Pancreas (tissue), 10 donors: ENCODE measurements at regions not wholly inside any gene's neighbourhood (a gene's known extent, or its start where the extent isn't known, plus 50 kb on each side); places are given as distances from the start of the nearest gene placed in this dataset.
"Not testable (repeated sequence)": the region's sequence is repeated elsewhere in the genome, so short reads cannot be mapped to it uniquely, and the experiment has no call there.

ENCODE experiments used
- ATAC-seq, 4 donors: fragments of 200-7000 bp; cut with Tn5 transposase; one replicate each; pipeline versions ENCODE4 v1.8.0 to v1.9.1; 2020; ENCODE audit warnings: mild to moderate bottlenecking in 4 of 4, moderate library complexity in 4 of 4
- DNase-seq, 6 donors: peaks; one replicate each; pipeline ENCODE4 v3.0.0-alpha.2; 2020
- FAIRE-seq: peaks from 2 replicates; lab custom pipeline; 2012; peaks lifted over from hg19 to GRCh38; lab: Jason Lieb, UNC
- H3K27ac ChIP-seq, 4 donors: fragments of 200-600 bp; sonication (generic); 1 replicate in 3 of 4; 2 replicates in 1 of 4; pipeline versions ENCODE4 v1.5.0 to v1.8.0; 2020
- H3K27me3 ChIP-seq, 4 donors: fragments of 200-600 bp; one replicate each; pipeline ENCODE4 v1.8.0; 2021
- H3K36me3 ChIP-seq, 3 donors: fragments of 200-600 bp; sonication (generic) in 1 of 3; one replicate each; pipeline versions ENCODE4 v1.5.0 to v1.8.0; 2020 to 2021
- H3K4me1 ChIP-seq, 3 donors: fragments of 200-600 bp; one replicate each; pipeline ENCODE4 v1.8.0; 2021
- H3K4me3 ChIP-seq, 4 donors: fragments of 200-600 bp; sonication (generic) in 2 of 4; one replicate each; pipeline versions ENCODE4 v1.5.0 to v1.8.0; 2020 to 2021
- H3K9me3 ChIP-seq, 4 donors: fragments of 200-600 bp; one replicate each; pipeline ENCODE4 v1.8.0; 2021
- WGBS, 2 donors: extraction: QIAGEN DNeasy Blood & Tissue Kit; methylation state at CpG; one replicate each; pipeline ENCODE4 v1.1.7; 2013; 5-methylcytosine and 5-hydroxymethylcytosine counted together
- intact Hi-C, 3 donors: fragments of 100-400 bp; cut with DNase I; formaldehyde crosslinking; loops; one replicate each; pipeline versions ENCODE4 v1.11.1 to v1.14.2; 2022
- TF ChIP-seq, protein P1 (sequence below), 4 donors: fragments of 200-600 bp; sonication (generic) in 3 of 4; IDR thresholded peaks; one replicate each; pipeline versions ENCODE4 v1.5.0 to v1.8.0; 2021; ENCODE audit warnings: antibody characterized with exemption in 4 of 4
- donor health status: healthy with polysubstance abuse.
- donor health status: DM: no; HTN: no; CAD: no; lungs with moderate emphysema.
- donor health status: DM: no; HTN: no; CAD: no.
- donor health status: control.
- donor health status: control.
- donor health status: Bipolar disorder and iron deficiency.
- donor health status: DM: yes; HTN: yes; CAD: no.
- donor health status: DM: no; HTN: no; CAD: no.
- donor health status: DM: no; HTN: no; CAD: no.
- donor health status: DM: yes; HTN: yes; CAD: no.

DNA sequence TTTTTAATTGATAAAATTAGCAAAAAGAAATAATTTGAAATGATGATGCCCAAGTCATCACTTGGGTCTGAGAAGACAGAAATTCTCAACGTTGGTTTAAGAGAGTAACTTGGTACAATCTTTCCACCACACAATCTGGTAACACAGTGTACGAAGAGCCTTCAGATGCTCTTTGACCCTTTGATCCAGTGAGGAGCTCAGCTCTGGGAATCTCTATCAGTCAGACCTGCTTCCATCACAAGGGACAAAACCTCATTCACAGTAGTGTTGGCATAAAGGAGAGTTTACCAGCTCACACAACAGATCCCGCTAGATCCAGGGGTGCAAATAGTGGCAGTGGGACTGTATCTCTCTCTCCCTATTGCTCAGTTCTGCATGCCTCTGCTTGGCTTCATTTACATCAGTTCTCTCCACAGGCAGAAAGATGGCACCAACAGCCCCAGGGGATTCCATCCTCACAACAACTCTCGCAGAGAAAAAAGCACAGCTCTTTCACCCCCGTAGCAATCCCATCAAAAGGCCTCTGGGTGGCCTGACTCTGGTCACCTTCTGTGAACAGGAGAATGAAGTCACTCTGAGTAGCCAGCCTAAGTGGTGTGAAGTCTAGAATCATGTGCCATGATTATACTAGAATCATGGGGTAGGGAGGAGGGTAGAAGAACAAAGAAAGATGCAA is 119.7 kb downstream of the ZNF281 start:
- intact Hi-C loops: no loop called here
- no peak for ATAC-seq
- no peak overlapping the region for H3K4me3 ChIP-seq
- H3K4me1 ChIP-seq: peaks cover 11 to 14% (median 12%) of the 10 kb centered on the region in 3 donors
- TF ChIP-seq, protein P1, sequence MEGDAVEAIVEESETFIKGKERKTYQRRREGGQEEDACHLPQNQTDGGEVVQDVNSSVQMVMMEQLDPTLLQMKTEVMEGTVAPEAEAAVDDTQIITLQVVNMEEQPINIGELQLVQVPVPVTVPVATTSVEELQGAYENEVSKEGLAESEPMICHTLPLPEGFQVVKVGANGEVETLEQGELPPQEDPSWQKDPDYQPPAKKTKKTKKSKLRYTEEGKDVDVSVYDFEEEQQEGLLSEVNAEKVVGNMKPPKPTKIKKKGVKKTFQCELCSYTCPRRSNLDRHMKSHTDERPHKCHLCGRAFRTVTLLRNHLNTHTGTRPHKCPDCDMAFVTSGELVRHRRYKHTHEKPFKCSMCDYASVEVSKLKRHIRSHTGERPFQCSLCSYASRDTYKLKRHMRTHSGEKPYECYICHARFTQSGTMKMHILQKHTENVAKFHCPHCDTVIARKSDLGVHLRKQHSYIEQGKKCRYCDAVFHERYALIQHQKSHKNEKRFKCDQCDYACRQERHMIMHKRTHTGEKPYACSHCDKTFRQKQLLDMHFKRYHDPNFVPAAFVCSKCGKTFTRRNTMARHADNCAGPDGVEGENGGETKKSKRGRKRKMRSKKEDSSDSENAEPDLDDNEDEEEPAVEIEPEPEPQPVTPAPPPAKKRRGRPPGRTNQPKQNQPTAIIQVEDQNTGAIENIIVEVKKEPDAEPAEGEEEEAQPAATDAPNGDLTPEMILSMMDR (IDR thresholded peaks at IDR 0.05): no peak
- WGBS, 2 donors: 61 to 67% methylated on average over 5 of the region's 5 CpGs
- H3K27ac ChIP-seq: no peak overlapping the region
- H3K27me3 ChIP-seq: no peaks in the 10 kb centered on the region
- FAIRE-seq: no peak
- DNase-seq: no peak
- no peaks in the 10 kb centered on the region for H3K9me3 ChIP-seq
- H3K36me3 ChIP-seq: no peaks in the 10 kb centered on the region

DNA sequence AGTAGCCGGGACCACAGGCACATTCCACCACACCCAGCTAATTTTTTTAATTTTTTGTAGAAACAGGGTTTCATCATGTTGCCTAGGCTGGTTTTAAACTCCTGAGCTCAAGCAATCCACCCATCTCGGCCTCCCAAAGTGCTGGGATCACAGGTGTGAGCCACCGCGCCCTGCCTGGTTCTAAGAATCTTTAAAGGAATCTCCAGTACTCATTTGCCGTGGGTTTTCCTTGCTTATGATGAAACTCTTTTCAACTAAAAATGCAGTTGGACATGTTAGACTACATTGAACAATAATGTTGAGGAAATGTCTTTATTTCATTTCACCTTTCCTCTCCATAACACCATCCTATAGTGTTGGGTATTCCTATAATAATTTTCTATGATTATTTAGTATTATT is 121.6 kb downstream of the ZNF281 start:
- intact Hi-C loops: loop anchor here in 1 of 3 donors (10.0 kb wide), 1 partner anchor 207 kb away; no protein-coding TSS in a partner anchor
- FAIRE-seq: no peak

DNA sequence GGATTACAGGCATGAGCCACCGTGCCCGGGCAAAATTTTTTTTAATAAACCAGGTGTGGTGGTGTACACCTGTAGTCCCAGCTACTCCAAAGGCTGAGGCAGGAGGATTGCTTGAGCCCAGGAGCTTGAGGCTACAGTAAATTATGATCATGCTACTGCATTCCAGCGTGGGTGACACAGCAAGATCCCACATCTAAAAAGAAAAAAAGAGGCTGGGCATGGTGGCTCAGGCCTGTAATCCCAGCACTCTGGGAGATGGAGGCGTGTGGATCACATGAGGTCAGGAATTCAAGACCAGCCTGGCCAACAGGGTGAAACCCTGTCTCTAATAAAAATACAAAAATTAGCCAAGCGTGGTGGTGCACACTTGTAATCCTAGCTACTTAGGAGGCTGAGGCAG is 125.6 kb downstream of the ZNF281 start:
- DNase-seq, H3K9me3 ChIP-seq, H3K27ac ChIP-seq, ATAC-seq, H3K36me3 ChIP-seq, H3K4me1 ChIP-seq, FAIRE-seq, H3K27me3 ChIP-seq, H3K4me3 ChIP-seq: not testable (repeated sequence)
- intact Hi-C loops: loop anchor here in 1 of 3 donors (10.0 kb wide), 1 partner anchor 211 kb away; no protein-coding TSS in a partner anchor
- WGBS, 2 donors: 98% methylated on average over 5 of the region's 5 CpGs

More for the DNA sequence above, 121.6 kb downstream of the ZNF281 start:
- TF ChIP-seq, protein P1 (IDR thresholded peaks at IDR 0.05): no peak
- DNase-seq (no peak), ATAC-seq (no peak)
- Histone ChIP-seq H3K4me3 (no peak overlapping the region), H3K4me1 (no peaks in the 10 kb centered on the region), H3K36me3 (no peaks in the 10 kb centered on the region), H3K27me3 (no peaks in the 10 kb centered on the region), H3K27ac (no peak overlapping the region), H3K9me3 (no peaks in the 10 kb centered on the region)
- WGBS, 2 donors: 96 to 98% methylated on average over 5 of the region's 5 CpGs

DNA sequence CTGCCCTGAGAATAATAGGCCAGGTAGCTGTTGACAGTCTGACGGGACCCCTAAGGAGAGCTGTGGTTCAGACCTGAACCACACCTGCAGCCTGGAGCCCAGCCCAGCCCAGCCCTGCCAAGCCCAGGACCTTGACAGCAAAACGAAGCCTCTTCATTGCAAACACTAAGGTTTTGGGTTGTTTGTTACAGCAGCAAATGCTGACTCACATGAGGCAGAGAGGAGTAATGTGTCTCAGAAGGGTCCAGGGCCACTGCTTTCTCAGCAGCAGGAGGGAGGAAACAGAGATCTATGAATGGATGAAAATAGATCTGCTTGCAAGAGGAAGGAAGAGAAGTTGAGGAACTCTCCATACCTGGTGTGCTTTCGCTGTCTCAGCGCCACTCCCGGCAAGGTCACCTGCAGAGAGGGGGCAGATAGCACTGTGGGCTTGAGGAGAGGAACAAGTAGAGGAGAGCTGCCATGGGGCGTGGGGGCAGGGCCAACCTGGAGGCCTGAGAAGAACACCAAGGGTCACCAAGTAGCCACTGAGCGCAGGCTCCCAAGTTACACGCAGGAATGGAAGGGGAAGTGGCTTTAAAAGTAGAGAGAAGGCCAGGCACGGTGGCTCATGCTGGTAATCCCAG is 127.2 kb downstream of the ZNF281 start:
- Histone ChIP-seq H3K4me1 (no peaks in the 10 kb centered on the region), H3K9me3 (no peaks in the 10 kb centered on the region), H3K27me3 (no peaks in the 10 kb centered on the region), H3K36me3 (no peaks in the 10 kb centered on the region), H3K4me3 (no peak overlapping the region), H3K27ac (no peak overlapping the region)
- no peak for FAIRE-seq
- 81 to 82% methylated on average over 9 of the region's 9 CpGs for WGBS, 2 donors
- DNase-seq: no peak
- intact Hi-C loops: loop anchor here in 1 of 3 donors (10.0 kb wide), 1 partner anchor 212 kb away; no protein-coding TSS in a partner anchor
- TF ChIP-seq, protein P1 (IDR thresholded peaks at IDR 0.05): no peak
- no peak for ATAC-seq

DNA sequence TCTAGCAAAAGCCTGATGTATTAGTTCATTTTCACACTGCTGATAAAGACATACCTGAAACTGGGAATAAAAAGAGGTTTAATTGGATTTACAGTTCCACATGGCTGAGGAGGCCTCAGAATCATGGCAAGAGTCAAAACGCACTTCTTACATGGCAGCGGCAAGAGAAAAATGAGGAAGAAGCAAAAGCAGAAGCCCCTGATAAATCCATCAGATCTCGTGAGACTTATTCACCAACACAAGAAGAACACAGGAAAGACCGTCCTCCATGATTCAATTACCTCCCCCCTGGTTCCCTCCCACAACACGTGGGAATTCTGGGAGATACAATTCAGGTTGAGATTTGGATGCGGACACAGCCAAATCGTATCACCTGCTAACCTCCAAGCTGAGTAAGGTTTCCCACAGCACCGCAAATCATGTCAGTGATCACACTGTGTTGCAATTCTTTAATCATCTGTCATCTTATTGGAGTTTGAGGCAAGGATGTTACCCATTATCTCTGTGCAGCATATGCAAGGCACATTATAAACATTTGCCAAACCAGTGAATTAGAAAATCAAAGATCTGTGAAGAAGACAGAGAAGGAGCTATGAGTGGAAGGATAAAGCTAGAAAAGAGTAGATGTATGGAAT is 128.5 kb downstream of the ZNF281 start:
- Histone ChIP-seq H3K4me1 (no peaks in the 10 kb centered on the region), H3K27ac (no peak overlapping the region), H3K36me3 (no peaks in the 10 kb centered on the region), H3K27me3 (no peaks in the 10 kb centered on the region), H3K9me3 (no peaks in the 10 kb centered on the region), H3K4me3 (no peak overlapping the region)
- FAIRE-seq: no peak
- TF ChIP-seq, protein P1 (IDR thresholded peaks at IDR 0.05): no peak
- WGBS, 2 donors: 91 to 95% methylated on average over 8 of the region's 8 CpGs
- no peak for ATAC-seq
- no peak for DNase-seq
- intact Hi-C loops: loop anchor here in 1 of 3 donors (10.0 kb wide), 1 partner anchor 213 kb away; no protein-coding TSS in a partner anchor
